MCF 10A (cell line): ENCODE measurements at regions not wholly inside any gene's neighbourhood (a gene's known extent, or its start where the extent isn't known, plus 50 kb on each side); places are given as distances from the start of the nearest gene placed in this dataset.
A peak's percentile ranks its signal among the peaks of the same experiment; 100 is the strongest.
"Not testable (repeated sequence)": the region's sequence is repeated elsewhere in the genome, so short reads cannot be mapped to it uniquely, and the experiment has no call there.

ENCODE experiments used
- BruUV-seq: library from RNA; stranded (reverse); fragments of 400-500 nt; replicated peaks from 2 replicates; lab custom pipeline; 2021; lab: Mats Ljungman, UMichigan
- CTCF ChIA-PET: fragments of 300-600 bp; sonication (Branson Sonifier 250); formaldehyde crosslinking; extraction: SDS; loops from one replicate; lab custom pipeline; 2021; ENCODE audit warnings: antibody characterized with exemption, inconsistent platforms; lab: Yijun Ruan, JAX
- POLR2A ChIA-PET: fragments of 300-600, 350-650 bp; sonication (Branson Sonifier 250); formaldehyde crosslinking; extraction: SDS; loops from one replicate; lab custom pipeline; 2020; ENCODE audit warnings: antibody characterized with exemption, inconsistent platforms; lab: Yijun Ruan, JAX
- DNase-seq: peaks from one replicate; pipeline ENCODE4 v3.0.0-alpha.2; 2018; ENCODE audit not compliant: unreplicated experiment
- H3K27ac Mint-ChIP-seq: one replicate; pipeline ENCODE4 v1.8.0; 2022; ENCODE audit warnings: mild to moderate bottlenecking, low read depth, mixed read lengths; ENCODE audit not compliant: unreplicated experiment
- H3K27me3 Mint-ChIP-seq: one replicate; pipeline ENCODE4 v1.8.0; 2022; ENCODE audit warnings: mixed read lengths; ENCODE audit not compliant: insufficient read depth, unreplicated experiment
- H3K36me3 Mint-ChIP-seq: one replicate; pipeline ENCODE4 v1.8.0; 2022; ENCODE audit warnings: mild to moderate bottlenecking, moderate library complexity, mixed read lengths; ENCODE audit not compliant: insufficient read depth, unreplicated experiment
- H3K4me1 Mint-ChIP-seq: one replicate; pipeline ENCODE4 v1.8.0; 2022; ENCODE audit warnings: mixed read lengths; ENCODE audit not compliant: insufficient read depth, unreplicated experiment
- H3K4me3 Mint-ChIP-seq: one replicate; pipeline ENCODE4 v1.8.0; 2022; ENCODE audit warnings: mild to moderate bottlenecking, moderate library complexity, mixed read lengths; ENCODE audit not compliant: unreplicated experiment
- H3K9me3 Mint-ChIP-seq: one replicate; pipeline ENCODE4 v1.8.0; 2022; ENCODE audit warnings: mixed read lengths; ENCODE audit not compliant: unreplicated experiment
- intact Hi-C: fragments of 100-400 bp; cut with micrococcal nuclease; formaldehyde crosslinking; loops from 2 replicates; pipeline ENCODE4 v1.14.1; 2022
- TF ChIP-seq, protein P1 (sequence below): fragments of 200-600 bp; IDR thresholded peaks from one replicate; pipeline ENCODE4 v1.8.0; 2022; ENCODE audit warnings: antibody characterized with exemption, mild to moderate bottlenecking; ENCODE audit not compliant: unreplicated experiment

DNA sequence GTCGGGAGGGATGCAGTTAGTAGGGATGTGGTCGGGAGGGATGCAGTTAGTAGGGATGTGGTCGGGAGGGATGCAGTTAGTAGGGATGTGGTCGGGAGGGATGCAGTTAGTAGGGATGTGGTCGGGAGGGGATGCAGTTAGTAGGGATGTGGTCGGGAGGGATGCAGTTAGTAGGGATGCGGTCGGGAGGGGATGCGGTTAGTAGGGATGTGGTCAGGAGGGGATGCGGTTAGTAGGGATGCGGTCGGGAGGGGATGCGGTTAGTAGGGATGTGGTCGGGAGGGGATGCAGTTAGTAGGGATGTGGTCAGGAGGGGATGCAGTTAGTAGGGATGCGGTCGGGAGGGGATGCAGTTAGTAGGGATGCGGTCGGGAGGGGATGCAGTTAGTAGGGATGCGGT is 96.2 kb downstream of the BDH1 start:
- H3K27ac Mint-ChIP-seq, H3K36me3 Mint-ChIP-seq, CTCF ChIA-PET, H3K27me3 Mint-ChIP-seq, H3K9me3 Mint-ChIP-seq, DNase-seq, H3K4me3 Mint-ChIP-seq, POLR2A ChIA-PET, BruUV-seq: not testable (repeated sequence)
- peaks cover 11% of the 10 kb centered on the region for H3K4me1 Mint-ChIP-seq
- intact Hi-C loops = loop anchor here (5.0 kb wide), 2 partner anchors 43 to 162 kb away; partner anchors contain the start of gene DLG1

DNA sequence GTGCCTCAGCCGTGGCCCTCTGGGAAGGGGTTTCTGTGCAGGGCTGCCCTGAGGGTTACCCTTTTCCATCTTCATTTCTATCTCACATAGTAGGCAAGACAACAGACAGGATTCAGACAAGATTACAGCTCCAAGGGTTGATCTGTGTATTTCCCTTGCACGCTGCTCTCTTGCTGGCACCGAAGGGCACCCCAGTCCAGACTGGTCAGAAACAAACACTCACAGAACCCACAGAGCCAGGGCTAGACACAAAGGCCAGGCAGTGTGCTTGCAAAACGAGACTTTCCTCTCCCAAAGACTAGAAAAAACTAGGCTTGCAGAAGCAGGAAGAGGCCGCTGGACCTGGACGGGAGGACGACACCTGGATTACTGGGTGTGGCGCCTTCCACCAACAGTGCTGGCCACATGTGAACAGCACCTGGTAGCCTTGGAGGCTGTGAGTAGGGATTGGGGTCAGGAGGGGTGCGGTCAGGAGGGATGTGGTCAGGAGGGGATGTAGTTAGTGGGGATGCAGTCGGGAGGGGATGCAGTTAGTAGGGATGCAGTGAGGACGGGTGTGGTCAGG is 96.8 kb downstream of the BDH1 start:
- Mint-ChIP-seq H3K9me3 (no peaks in the 10 kb centered on the region), H3K27me3 (no peaks in the 10 kb centered on the region), H3K27ac (no peak overlapping the region), H3K4me1 (peaks cover 11% of the 10 kb centered on the region), H3K36me3 (peaks cover 7% of the 10 kb centered on the region), H3K4me3 (no peak overlapping the region)
- intact Hi-C loops = loop anchor here (1.0 to 5.0 kb wide), 3 partner anchors 43 to 202 kb away; partner anchors contain the start of gene DLG1
- BruUV-seq = no TSS peak
- ChIA-PET POLR2A (interaction anchor here (0.6 to 1.0 kb wide), 2 partner anchors 29 to 65 kb away, joined by 3 to 4 read pairs; no protein-coding TSS in a partner anchor), CTCF (interaction anchor here (1.0 to 2.0 kb wide), 2 partner anchors 8 to 63 kb away, joined by 4 to 5 read pairs; no protein-coding TSS in a partner anchor)
- DNase-seq = no peak
- TF ChIP-seq, protein P1, sequence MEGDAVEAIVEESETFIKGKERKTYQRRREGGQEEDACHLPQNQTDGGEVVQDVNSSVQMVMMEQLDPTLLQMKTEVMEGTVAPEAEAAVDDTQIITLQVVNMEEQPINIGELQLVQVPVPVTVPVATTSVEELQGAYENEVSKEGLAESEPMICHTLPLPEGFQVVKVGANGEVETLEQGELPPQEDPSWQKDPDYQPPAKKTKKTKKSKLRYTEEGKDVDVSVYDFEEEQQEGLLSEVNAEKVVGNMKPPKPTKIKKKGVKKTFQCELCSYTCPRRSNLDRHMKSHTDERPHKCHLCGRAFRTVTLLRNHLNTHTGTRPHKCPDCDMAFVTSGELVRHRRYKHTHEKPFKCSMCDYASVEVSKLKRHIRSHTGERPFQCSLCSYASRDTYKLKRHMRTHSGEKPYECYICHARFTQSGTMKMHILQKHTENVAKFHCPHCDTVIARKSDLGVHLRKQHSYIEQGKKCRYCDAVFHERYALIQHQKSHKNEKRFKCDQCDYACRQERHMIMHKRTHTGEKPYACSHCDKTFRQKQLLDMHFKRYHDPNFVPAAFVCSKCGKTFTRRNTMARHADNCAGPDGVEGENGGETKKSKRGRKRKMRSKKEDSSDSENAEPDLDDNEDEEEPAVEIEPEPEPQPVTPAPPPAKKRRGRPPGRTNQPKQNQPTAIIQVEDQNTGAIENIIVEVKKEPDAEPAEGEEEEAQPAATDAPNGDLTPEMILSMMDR = no peak

DNA sequence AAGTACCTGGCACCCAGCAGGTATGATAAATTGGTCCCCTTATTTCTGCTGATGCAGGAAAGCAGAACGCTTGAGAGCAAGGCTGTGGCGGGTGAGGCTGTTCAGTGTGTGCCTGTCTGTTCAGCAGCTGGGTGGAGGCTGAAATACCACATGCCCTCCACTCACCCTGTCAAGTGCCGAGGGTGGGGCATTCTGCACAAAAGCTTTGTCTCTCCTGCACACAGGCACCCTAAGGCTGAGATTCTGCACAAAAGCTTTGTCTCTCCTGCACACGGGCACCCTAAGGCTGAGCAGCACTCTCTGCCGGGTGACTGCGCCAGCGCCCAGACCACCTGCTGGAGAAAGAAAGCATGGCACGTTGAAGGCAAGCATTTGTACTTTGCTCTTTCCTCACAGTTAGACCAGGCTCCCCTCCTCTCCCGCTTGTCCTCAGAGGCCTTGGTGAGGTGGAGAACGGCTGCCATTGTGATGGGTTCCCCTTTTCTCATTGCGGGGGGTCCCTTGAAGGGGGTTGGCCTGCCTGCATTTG is 97.5 kb downstream of the BDH1 start:
- ChIA-PET POLR2A (interaction anchor here (0.6 to 1.0 kb wide), 2 partner anchors 30 to 64 kb away, joined by 3 to 4 read pairs; no protein-coding TSS in a partner anchor), CTCF (interaction anchor here (0.5 to 2.0 kb wide), 5 partner anchors 9 to 195 kb away, joined by 3 to 5 read pairs (median 3); no protein-coding TSS in a partner anchor)
- H3K27ac Mint-ChIP-seq = no peak overlapping the region
- peaks cover 7% of the 10 kb centered on the region for H3K36me3 Mint-ChIP-seq
- H3K27me3 Mint-ChIP-seq = no peaks in the 10 kb centered on the region
- peaks cover 11% of the 10 kb centered on the region for H3K4me1 Mint-ChIP-seq
- intact Hi-C loops = loop anchor here (1.0 to 5.0 kb wide), 3 partner anchors 44 to 201 kb away; partner anchors contain the start of gene DLG1
- no TSS peak for BruUV-seq
- no peaks in the 10 kb centered on the region for H3K9me3 Mint-ChIP-seq
- peak; percentile 58 for DNase-seq
- no peak overlapping the region for H3K4me3 Mint-ChIP-seq
- TF ChIP-seq, protein P1 = peak; percentile 39

DNA sequence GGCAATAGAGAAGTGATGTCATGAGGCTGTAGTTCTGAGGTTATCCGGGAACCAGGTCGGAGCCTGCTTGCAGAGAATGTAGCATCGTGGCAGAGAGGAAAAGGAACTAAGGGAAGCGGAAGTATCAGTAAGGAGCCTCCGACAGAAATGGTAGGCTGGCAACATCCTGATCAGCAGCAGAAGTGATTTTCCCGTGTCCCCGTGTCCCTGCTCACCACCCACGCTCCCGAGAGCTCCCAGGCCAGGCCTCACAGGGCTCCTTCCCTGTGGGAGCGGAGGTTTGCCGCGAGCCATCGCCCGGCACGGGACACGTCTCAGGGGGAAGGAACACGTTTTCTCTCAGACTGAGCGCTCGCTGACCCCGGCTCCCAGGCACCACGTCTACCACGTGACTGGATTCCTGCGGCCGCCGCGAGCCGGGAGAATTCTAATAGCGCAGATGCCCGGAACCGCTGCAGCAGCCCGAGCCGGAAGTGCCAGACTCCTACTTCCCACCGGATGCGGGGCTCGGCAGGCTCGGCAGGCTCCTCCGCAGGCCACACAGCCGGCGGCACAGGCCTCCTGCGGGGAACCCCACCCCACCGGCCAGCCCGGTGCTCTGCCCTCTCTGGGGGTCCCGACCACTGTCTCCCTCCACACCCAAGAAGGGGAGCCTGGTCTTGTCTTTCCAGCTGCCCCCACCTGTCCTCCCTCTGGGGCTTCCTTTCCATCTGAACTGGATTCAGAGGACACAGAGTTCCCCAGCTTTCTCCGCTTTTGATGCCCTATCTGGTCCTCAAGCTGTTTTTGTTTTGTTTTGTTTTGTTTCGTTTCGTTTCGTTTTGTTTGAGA is 99.3 kb downstream of the BDH1 start:
- DNase-seq = peak; percentile 85
- H3K4me3 Mint-ChIP-seq = peak overlapping the region; percentile 72
- peak overlapping the region; percentile 91 for H3K27ac Mint-ChIP-seq
- ChIA-PET CTCF (interaction anchor here (0.7 kb wide), 2 partner anchors 12 to 33 kb away, joined by 3 read pairs; no protein-coding TSS in a partner anchor), POLR2A (interaction anchor here (0.5 to 1.2 kb wide), 4 partner anchors 43 to 294 kb away, joined by 3 to 5 read pairs (median 3); no protein-coding TSS in a partner anchor)
- H3K27me3 Mint-ChIP-seq = no peaks in the 10 kb centered on the region
- TF ChIP-seq, protein P1 = no peak
- TSS peak; percentile 60 for BruUV-seq
- peaks cover 11% of the 10 kb centered on the region for H3K4me1 Mint-ChIP-seq
- peaks cover 7% of the 10 kb centered on the region for H3K36me3 Mint-ChIP-seq
- H3K9me3 Mint-ChIP-seq = no peaks in the 10 kb centered on the region
- intact Hi-C loops = loop anchor here (1.0 to 5.0 kb wide), 3 partner anchors 46 to 232 kb away; partner anchors contain the start of gene DLG1

DNA sequence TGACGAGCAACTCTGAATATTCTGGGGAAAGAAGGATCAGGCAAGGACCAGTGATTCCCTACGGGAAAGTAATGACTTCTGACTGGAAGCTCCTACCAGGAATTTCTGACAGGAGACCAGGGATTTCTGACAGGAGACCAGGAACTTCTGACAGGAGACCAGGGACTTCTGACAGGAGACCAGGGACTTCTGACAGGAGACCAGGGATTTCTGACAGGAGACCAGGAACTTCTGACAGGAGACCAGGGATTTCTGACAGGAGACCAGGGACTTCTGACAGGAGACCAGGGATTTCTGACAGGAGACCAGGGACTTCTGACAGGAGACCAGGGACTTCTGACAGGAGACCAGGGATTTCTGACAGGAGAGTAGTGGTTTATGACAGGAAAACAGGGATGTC is 100.9 kb downstream of the BDH1 start:
- ChIA-PET POLR2A (interaction anchor here (1.0 to 1.8 kb wide), 6 partner anchors 8 to 198 kb away, joined by 3 to 9 read pairs (median 4); no protein-coding TSS in a partner anchor), CTCF (interaction anchor here (0.6 to 2.1 kb wide), 9 partner anchors 48 to 252 kb away, joined by 3 to 11 read pairs (median 3); partner anchors contain the start of gene DLG1)
- not testable (repeated sequence) for H3K27ac Mint-ChIP-seq

More for the DNA sequence above, 100.9 kb downstream of the BDH1 start:
- intact Hi-C loops = loop anchor here (1.0 to 5.0 kb wide), 3 partner anchors 47 to 198 kb away; partner anchors contain the start of gene DLG1
- H3K27me3 Mint-ChIP-seq, H3K9me3 Mint-ChIP-seq, H3K36me3 Mint-ChIP-seq, H3K4me3 Mint-ChIP-seq, BruUV-seq, DNase-seq: not testable (repeated sequence)
- H3K4me1 Mint-ChIP-seq = peaks cover 11% of the 10 kb centered on the region
